ENCODE measurements at regions not wholly inside any gene's neighbourhood (a gene's known extent, or its start where the extent isn't known, plus 50 kb on each side); places are given as distances from the start of the nearest gene placed in this dataset.

- Histone ChIP-seq H3K9me3 (no peaks in the 10 kb centered on the region), H3K4me1 (no peaks in the 10 kb centered on the region), H3K27me3 (no peaks in the 10 kb centered on the region), H3K36me3 (no peaks in the 10 kb centered on the region), H3K4me3 (no peak overlapping the region), H3K27ac (no peak overlapping the region)
- no peak for DNase-seq
- TF ChIP-seq POLR2A (IDR thresholded peaks at IDR 0.05) (no peak), CTCF (IDR thresholded peaks at IDR 0.05) (no peak)
Measured at GRCh38 chr16:62424206-62424605, 388.0 kb upstream of the CDH8 start.

- TF ChIP-seq CTCF (IDR thresholded peaks at IDR 0.05) = no peak
- TF ChIP-seq POLR2A (IDR thresholded peaks at IDR 0.05) = no peak
- Histone ChIP-seq H3K4me3 (no peak overlapping the region), H3K27ac (no peak overlapping the region), H3K36me3 (no peaks in the 10 kb centered on the region), H3K9me3 (peaks cover 0 to 4% (median 0%) of the 10 kb centered on the region in 4 donors), H3K4me1 (no peaks in the 10 kb centered on the region), H3K27me3 (no peaks in the 10 kb centered on the region)
- no peak for DNase-seq
Measured at GRCh38 chr16:62408760-62409159, 372.5 kb upstream of the CDH8 start.

GRCh38 chr16:62406387-62406786 is 370.1 kb upstream of the CDH8 start:
- DNase-seq = no peak
- no peak overlapping the region for H3K27ac ChIP-seq
- H3K9me3 ChIP-seq = peaks cover 0 to 4% (median 0%) of the 10 kb centered on the region in 4 donors
- no peaks in the 10 kb centered on the region for H3K27me3 ChIP-seq
- TF ChIP-seq POLR2A (IDR thresholded peaks at IDR 0.05) (no peak), CTCF (IDR thresholded peaks at IDR 0.05) (no peak)
- no peaks in the 10 kb centered on the region for H3K4me1 ChIP-seq
- H3K36me3 ChIP-seq = no peaks in the 10 kb centered on the region
- no peak overlapping the region for H3K4me3 ChIP-seq

GRCh38 chr16:62404842-62405611 is 368.8 kb upstream of the CDH8 start:
- H3K4me3 ChIP-seq = no peak overlapping the region
- no peak overlapping the region for H3K27ac ChIP-seq
- H3K9me3 ChIP-seq = peaks cover 0 to 4% (median 0%) of the 10 kb centered on the region in 4 donors
- H3K27me3 ChIP-seq = no peaks in the 10 kb centered on the region
- TF ChIP-seq CTCF (IDR thresholded peaks at IDR 0.05) (no peak), POLR2A (IDR thresholded peaks at IDR 0.05) (no peak)
- no peaks in the 10 kb centered on the region for H3K36me3 ChIP-seq
- H3K4me1 ChIP-seq = no peaks in the 10 kb centered on the region
- no peak for DNase-seq

GRCh38 chr16:62392698-62393097 is 356.5 kb upstream of the CDH8 start:
- H3K9me3 ChIP-seq = peaks cover 0 to 5% (median 0%) of the 10 kb centered on the region in 4 donors
- no peaks in the 10 kb centered on the region for H3K27me3 ChIP-seq
- H3K27ac ChIP-seq = no peak overlapping the region
- H3K4me3 ChIP-seq = no peak overlapping the region
- TF ChIP-seq POLR2A (IDR thresholded peaks at IDR 0.05) (no peak), CTCF (IDR thresholded peaks at IDR 0.05) (no peak)
- H3K36me3 ChIP-seq = no peaks in the 10 kb centered on the region
- H3K4me1 ChIP-seq = no peaks in the 10 kb centered on the region
- no peak for DNase-seq
